A673 (cell line): ENCODE measurements at regions not wholly inside any gene's neighbourhood (a gene's known extent, or its start where the extent isn't known, plus 50 kb on each side); places are given as distances from the start of the nearest gene placed in this dataset.

ENCODE experiments used
- BruUV-seq: library from RNA; stranded (reverse); fragments of 400-500 nt; replicated peaks from 2 replicates; lab custom pipeline; 2021; lab: Mats Ljungman, UMichigan
- CTCF ChIA-PET: fragments of 300-600 bp; sonication (Branson Sonifier 250); formaldehyde crosslinking; loops from one replicate; lab custom pipeline; 2022; ENCODE audit warnings: antibody characterized with exemption; lab: Charles Lee
- POLR2A ChIA-PET: fragments of 300-600 bp; sonication (Branson Sonifier 250); formaldehyde crosslinking; loops from one replicate; lab custom pipeline; 2022; ENCODE audit warnings: antibody characterized with exemption; ENCODE audit not compliant: low non-redundant PET; lab: Charles Lee
- DNase-seq: peaks from one replicate; pipeline ENCODE4 v3.0.0-alpha.2; 2015; ENCODE audit warnings: low spot score
- H3K27ac ChIP-seq: fragments of 200-600 bp; sonication (generic); 2 replicates; pipeline ENCODE4 v1.5.1; 2016; ENCODE audit warnings: mixed run types, low read depth, mild to moderate bottlenecking, mixed read lengths, antibody characterized with exemption, low read length; ENCODE audit not compliant: poor library complexity, severe bottlenecking
- H3K27me3 ChIP-seq: fragments of 200-600 bp; sonication (generic); replicated peaks from 2 replicates; pipeline ENCODE4 v1.6.1; 2017; ENCODE audit warnings: mixed run types, low read depth, mild to moderate bottlenecking, mixed read lengths, antibody characterized with exemption, low read length; ENCODE audit not compliant: insufficient read depth, poor library complexity
- H3K36me3 ChIP-seq: fragments of 200-600 bp; sonication (generic); 2 replicates; pipeline ENCODE4 v1.6.1; 2016; ENCODE audit warnings: mixed run types, mild to moderate bottlenecking, mixed read lengths, antibody characterized with exemption, low read length; ENCODE audit not compliant: insufficient read depth, poor library complexity, severe bottlenecking
- H3K4me1 ChIP-seq: fragments of 200-600 bp; sonication (generic); 2 replicates; pipeline ENCODE4 v1.6.1; 2017; ENCODE audit warnings: mixed run types, mild to moderate bottlenecking, mixed read lengths, antibody characterized with exemption, low read length; ENCODE audit not compliant: insufficient read depth, poor library complexity, severe bottlenecking
- H3K4me3 ChIP-seq: fragments of 200-600 bp; sonication (generic); 2 replicates; pipeline ENCODE4 v1.5.1; 2016; ENCODE audit warnings: low read depth, mixed run types, mild to moderate bottlenecking, mixed read lengths, low read length; ENCODE audit not compliant: poor library complexity, severe bottlenecking
- H3K9me3 ChIP-seq: fragments of 200-600 bp; sonication (generic); 2 replicates; pipeline ENCODE4 v1.6.1; 2016; ENCODE audit warnings: mixed run types, low read depth, mild to moderate bottlenecking, mixed read lengths, antibody characterized with exemption, low read length; ENCODE audit not compliant: poor library complexity, severe bottlenecking
- CTCF ChIP-seq: fragments of 300-800, 200-600 bp; sonication (generic); conservative IDR thresholded peaks from 2 replicates; pipeline ENCODE4 v1.5.1; 2017; ENCODE audit warnings: low read depth, mild to moderate bottlenecking, antibody characterized with exemption, low read length, moderate library complexity, mixed read lengths
- EZH2 ChIP-seq: fragments of 200-600 bp; sonication (generic); IDR thresholded peaks from 2 replicates; pipeline ENCODE4 v1.6.1; 2017; ENCODE audit warnings: borderline replicate concordance, low read depth, mild to moderate bottlenecking, mixed read lengths, antibody characterized with exemption, low read length; ENCODE audit not compliant: poor library complexity, severe bottlenecking
- intact Hi-C: fragments of 100-400 bp; cut with micrococcal nuclease; formaldehyde crosslinking; loops from one replicate; pipeline ENCODE4 v1.10.0; 2022; ENCODE audit not compliant: unreplicated experiment

- ChIA-PET POLR2A (no interaction called here), CTCF (no interaction called here)
- H3K27ac ChIP-seq: no peak overlapping the region
- no TSS peak for BruUV-seq
- H3K27me3 ChIP-seq: no peaks in the 10 kb centered on the region
- H3K4me1 ChIP-seq: no peaks in the 10 kb centered on the region
- H3K4me3 ChIP-seq: no peak overlapping the region
- H3K9me3 ChIP-seq: peaks cover 9% of the 10 kb centered on the region
- no peak for DNase-seq
- H3K36me3 ChIP-seq: no peaks in the 10 kb centered on the region
- intact Hi-C loops: no loop called here
- no peak for TF ChIP-seq CTCF
- no peak for TF ChIP-seq EZH2
These were observed 149.5 kb upstream of the VWC2 start for GRCh38 chr7:49623943-49624342.

- H3K4me3 ChIP-seq: no peak overlapping the region
- ChIA-PET POLR2A (no interaction called here), CTCF (no interaction called here)
- no peaks in the 10 kb centered on the region for H3K36me3 ChIP-seq
- TF ChIP-seq EZH2 (no peak), CTCF (no peak)
- H3K27me3 ChIP-seq: no peaks in the 10 kb centered on the region
- no peak for DNase-seq
- H3K4me1 ChIP-seq: no peaks in the 10 kb centered on the region
- intact Hi-C loops: no loop called here
- H3K9me3 ChIP-seq: peaks cover 7% of the 10 kb centered on the region
- no peak overlapping the region for H3K27ac ChIP-seq
- BruUV-seq: no TSS peak
These were observed 148.8 kb upstream of the VWC2 start for GRCh38 chr7:49624611-49625010.

- H3K27me3 ChIP-seq: no peaks in the 10 kb centered on the region
- BruUV-seq: no TSS peak
- no peaks in the 10 kb centered on the region for H3K36me3 ChIP-seq
- no peak overlapping the region for H3K4me3 ChIP-seq
- H3K9me3 ChIP-seq: no peaks in the 10 kb centered on the region
- no peak overlapping the region for H3K27ac ChIP-seq
- no peak for DNase-seq
- no peaks in the 10 kb centered on the region for H3K4me1 ChIP-seq
- intact Hi-C loops: no loop called here
- TF ChIP-seq CTCF: no peak
- no peak for TF ChIP-seq EZH2
- ChIA-PET POLR2A (no interaction called here), CTCF (no interaction called here)
These were observed 142.9 kb upstream of the VWC2 start for GRCh38 chr7:49630513-49630912.
